ENCODE measurements at regions not wholly inside any gene's neighbourhood (a gene's known extent, or its start where the extent isn't known, plus 50 kb on each side); places are given as distances from the start of the nearest gene placed in this dataset.

DNA sequence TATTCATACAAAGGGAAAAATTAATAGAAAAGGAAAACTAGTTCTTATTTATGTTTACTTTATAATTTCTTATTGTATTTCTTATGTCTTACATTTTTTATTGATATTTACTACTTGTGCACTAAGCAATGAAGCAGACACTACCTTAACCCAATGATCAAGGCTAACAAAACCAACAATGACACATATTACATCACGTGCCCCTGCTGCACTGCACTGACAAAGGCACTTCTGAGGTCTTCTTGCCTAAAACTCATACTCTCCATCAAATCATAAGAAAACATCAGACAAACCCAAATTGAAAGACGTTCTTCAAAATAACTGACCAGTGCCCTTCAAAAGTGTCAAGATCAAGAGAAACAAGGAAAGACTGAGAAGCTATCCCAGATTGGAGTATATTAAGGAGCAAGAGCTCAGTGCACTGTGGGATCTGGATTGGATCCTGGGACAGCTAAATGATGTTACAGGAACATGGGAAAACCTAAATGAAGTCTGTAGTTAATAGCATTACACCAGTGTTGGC is 230.9 kb downstream of the AUH start:
- no peak overlapping the region for H3K4me2 ChIP-seq (ENCODE audit: insufficient read depth, low read length)
- DNase-seq (ENCODE audit: low read depth, low spot score) = no peak
- no peaks in the 10 kb centered on the region for H3K9me1 ChIP-seq (replicated peaks; ENCODE audit: control insufficient read depth, extremely low read depth, insufficient read depth, low read length)
- peaks cover 9% of the 10 kb centered on the region for H3K4me1 ChIP-seq (ENCODE audit: control insufficient read depth, extremely low read depth, insufficient read depth, low read length)
- no peak overlapping the region for H2AFZ ChIP-seq (ENCODE audit: low read depth, low read length)
- no peak for TF ChIP-seq POLR2AphosphoS5 (IDR thresholded peaks at IDR 0.05; ENCODE audit: insufficient read depth, low read depth, low read length)
- TF ChIP-seq MYC (IDR thresholded peaks at IDR 0.05; ENCODE audit: low read depth, low read length) = no peak
- no peak for TF ChIP-seq EZH2 (IDR thresholded peaks at IDR 0.05; ENCODE audit: borderline replicate concordance, low read depth, low read length, severe bottlenecking)
- TF ChIP-seq MAX (IDR thresholded peaks at IDR 0.05; ENCODE audit: insufficient read depth, insufficient read length) = no peak
- TF ChIP-seq POLR2A (IDR thresholded peaks at IDR 0.05; ENCODE audit: low read depth, low read length) = no peak
- TF ChIP-seq FOS (IDR thresholded peaks at IDR 0.05; ENCODE audit: borderline replicate concordance, insufficient read depth, low read length) = no peak
- TF ChIP-seq CTCF (IDR thresholded peaks at IDR 0.05; ENCODE audit: extremely low read depth in 1 of 2, insufficient read depth in 1 of 2, low read depth in 1 of 2, low read length in 2 of 2) = no peak
- TF ChIP-seq GATA2 (IDR thresholded peaks at IDR 0.05; ENCODE audit: insufficient read depth, insufficient read length, low read depth, low read length) = no peak
- no peak for TF ChIP-seq JUN (IDR thresholded peaks at IDR 0.05; ENCODE audit: borderline replicate concordance, insufficient read depth, insufficient read length, low read depth)
- H3K36me3 ChIP-seq (ENCODE audit: control insufficient read depth in 2 of 2, extremely low read depth in 1 of 2, insufficient read depth in 2 of 2, low read length in 2 of 2) = no peaks in the 10 kb centered on the region
- no peaks in the 10 kb centered on the region for H3K9me3 ChIP-seq (replicated peaks; ENCODE audit: control insufficient read depth, insufficient read depth, low read length)
- ChIA-PET CTCF (interaction anchor here (0.6 to 1.4 kb wide), 5 partner anchors 9 to 295 kb away, joined by 3 to 5 read pairs (median 4); no protein-coding TSS in a partner anchor), POLR2A (no interaction called here)
- intact Hi-C loops (cut with micrococcal nuclease) = loop anchor here (1.0 to 2.0 kb wide), 3 partner anchors 62 to 94 kb away; no protein-coding TSS in a partner anchor
- dilution Hi-C loops (cut with MboI; ENCODE audit: extremely low pct_ligation_motif_present, low sequenced_read_pairs) = no loop called here
- no peak overlapping the region for H3K9ac ChIP-seq (replicated peaks; ENCODE audit: extremely low read depth, insufficient read depth, low read length)
- no TSS peak for BruUV-seq (replicated peaks)
- H3K27ac ChIP-seq (ENCODE audit: insufficient read depth, low read depth, low read length) = peak overlapping the region; percentile 16
- H3K79me2 ChIP-seq (ENCODE audit: control insufficient read depth, insufficient read depth, low read length) = no peaks in the 10 kb centered on the region
- no peaks in the 10 kb centered on the region for H4K20me1 ChIP-seq (replicated peaks; ENCODE audit: control insufficient read depth, extremely low read depth, insufficient read depth, low read length)
- FAIRE-seq = peak; percentile 12
- H3K27me3 ChIP-seq (ENCODE audit: control insufficient read depth in 2 of 2, insufficient read depth in 2 of 2, low read length in 2 of 2) = no peaks in the 10 kb centered on the region
- no peak overlapping the region for H3K4me3 ChIP-seq (replicated peaks in 1 of 3; ENCODE audit: insufficient read depth in 1 of 3, low read depth in 1 of 3, low read length in 3 of 3)
